ENCODE measurements at regions not wholly inside any gene's neighbourhood (a gene's known extent, or its start where the extent isn't known, plus 50 kb on each side); places are given as distances from the start of the nearest gene placed in this dataset.

GRCh38 chr15:35596285-35596684 lies 50.3 kb upstream of the DPH6 start:
- no peak for DNase-seq (ENCODE audit: low spot score)

- DNase-seq (ENCODE audit: low spot score), result no peak
Observed at GRCh38 chr15:35602836-35603235, 56.9 kb upstream of the DPH6 start.

DNA sequence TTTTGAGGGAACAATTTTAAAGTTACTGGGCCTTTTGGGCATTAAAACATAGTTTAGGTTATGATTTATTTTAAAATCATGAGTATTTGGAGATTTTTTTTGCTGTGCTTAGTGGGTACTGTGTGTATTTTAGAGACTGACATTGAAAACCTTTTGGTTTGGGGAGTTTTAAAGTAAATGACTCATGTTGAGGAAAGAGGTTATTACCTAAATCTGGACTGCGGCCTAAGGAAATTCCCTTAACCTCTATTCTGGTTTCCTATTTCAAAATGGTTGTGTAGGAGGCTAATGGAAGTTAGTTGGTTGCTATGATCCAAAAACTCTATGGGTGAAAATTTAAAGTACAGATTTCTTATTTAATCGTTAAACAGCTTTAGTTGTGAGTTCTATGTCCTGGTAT lies 57.3 kb upstream of the DPH6 start:
- DNase-seq (ENCODE audit: low spot score), result no peak

GRCh38 chr15:35603856-35604255 lies 57.9 kb upstream of the DPH6 start:
- no peak for DNase-seq (ENCODE audit: low spot score)

- no peak for DNase-seq (ENCODE audit: low spot score)
Observed at GRCh38 chr15:35605764-35606449, 59.9 kb upstream of the DPH6 start.

GRCh38 chr15:35606450-35606779 lies 60.5 kb upstream of the DPH6 start:
- no peak for DNase-seq (ENCODE audit: low spot score)

DNA sequence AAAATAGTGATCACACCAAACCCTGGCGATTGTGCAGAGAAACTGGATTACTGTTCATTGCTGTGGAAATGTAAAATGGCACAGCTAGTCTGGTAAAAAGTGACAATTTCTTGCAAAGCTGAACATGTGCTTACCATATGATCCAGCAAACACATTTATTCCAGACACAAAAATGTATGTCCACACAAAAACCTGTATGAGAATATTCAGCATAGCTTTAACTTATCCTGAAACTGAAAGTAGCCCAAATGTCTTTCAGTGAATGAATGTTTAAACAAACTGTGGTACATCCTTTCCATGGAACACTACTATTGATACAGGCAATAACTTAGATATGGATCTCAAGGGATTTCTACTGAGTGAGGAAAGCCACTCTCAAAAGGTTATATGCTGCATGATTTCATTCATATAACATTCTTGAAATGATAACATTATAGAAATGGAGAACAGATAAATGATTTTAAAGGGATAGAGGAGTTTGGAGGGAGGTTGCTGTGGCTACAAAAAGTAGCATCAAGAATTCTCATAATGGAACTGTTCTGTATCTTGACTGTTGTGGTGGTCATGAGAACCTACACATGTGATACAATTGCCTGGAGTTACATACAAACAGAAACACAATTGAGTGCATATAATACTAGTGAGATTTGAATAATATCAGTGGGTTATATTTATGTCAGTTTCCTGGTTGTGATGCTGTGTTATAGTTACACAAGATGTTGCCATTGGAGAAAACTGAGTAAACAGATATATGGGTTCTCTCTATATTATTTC lies 70.7 kb upstream of the DPH6 start:
- DNase-seq (ENCODE audit: low spot score), result no peak

- DNase-seq (ENCODE audit: low spot score), result no peak
Observed at GRCh38 chr15:35618260-35619188, 72.6 kb upstream of the DPH6 start.

DNA sequence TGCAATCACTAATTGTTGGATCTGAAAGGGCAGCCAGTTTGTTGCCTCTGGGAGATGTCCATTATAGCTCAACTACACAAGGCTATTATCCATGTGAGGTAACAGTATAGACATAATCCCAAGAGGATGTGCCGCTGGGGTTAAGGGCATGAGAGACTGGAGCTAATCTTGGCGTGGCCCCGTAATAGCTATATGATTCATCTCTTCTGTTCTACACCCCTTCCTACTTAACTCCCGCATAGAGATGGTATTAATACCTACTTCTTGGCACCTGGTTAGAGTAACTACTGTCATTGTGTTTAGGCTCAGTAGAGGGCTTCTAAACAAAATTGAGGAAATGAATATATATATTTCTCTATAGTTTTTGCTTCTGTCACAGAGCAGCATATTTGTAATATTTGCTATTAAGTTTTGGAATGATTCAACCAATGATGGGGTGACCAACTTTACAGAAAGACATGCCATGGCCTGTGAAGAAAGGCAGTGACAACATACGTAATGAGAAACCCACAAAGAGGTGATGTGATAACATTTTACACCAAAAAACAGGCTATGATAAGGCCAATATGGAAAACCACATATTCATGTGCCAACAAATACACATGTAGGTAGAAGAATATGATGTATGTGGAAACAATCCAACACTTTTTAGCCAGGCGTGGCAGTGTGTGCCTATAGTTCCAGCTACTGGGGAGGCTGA lies 76.8 kb upstream of the DPH6 start:
- no peak for DNase-seq (ENCODE audit: low spot score)

- no peak for DNase-seq (ENCODE audit: low spot score)
Observed at GRCh38 chr15:35624881-35625280, 78.9 kb upstream of the DPH6 start.

DNA sequence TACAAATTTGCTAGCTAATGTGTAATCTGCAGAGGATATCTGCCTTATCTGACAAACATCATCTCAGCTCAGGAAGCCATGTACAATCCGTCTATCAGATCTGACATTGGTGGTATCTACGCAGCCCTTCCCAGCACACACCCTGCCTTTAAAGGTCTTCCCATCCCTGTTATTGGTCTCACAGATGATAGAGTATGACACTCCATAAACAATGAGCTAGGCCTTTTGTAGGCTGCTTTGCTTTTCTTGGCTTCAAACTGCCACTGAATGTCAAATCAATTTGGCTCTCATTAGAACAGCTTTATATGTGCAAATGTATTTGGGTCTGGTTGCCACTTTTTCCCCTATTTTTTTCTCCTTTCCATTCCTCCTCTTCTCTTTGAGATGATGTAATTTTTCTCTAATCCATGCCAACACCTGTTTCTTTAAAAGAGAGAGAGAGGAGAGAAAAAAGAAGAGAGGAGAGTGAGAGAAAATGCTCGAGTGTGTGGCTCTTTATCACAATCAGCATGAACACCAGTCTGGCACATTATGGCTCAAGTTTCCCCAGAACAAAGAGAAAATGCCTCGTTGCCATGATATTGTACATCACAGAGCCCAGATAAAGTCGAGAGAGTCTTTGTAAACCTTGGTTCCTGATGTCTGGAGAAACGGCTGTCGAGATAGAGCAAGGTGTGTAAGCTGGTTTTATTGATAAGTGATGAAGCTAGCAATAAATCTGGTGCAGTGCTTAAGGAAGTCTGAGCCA lies 80.8 kb upstream of the DPH6 start:
- DNase-seq (ENCODE audit: low spot score), result no peak

- no peak for DNase-seq (ENCODE audit: low spot score)
Observed at GRCh38 chr15:35627696-35628095, 81.7 kb upstream of the DPH6 start.

GRCh38 chr15:35629766-35630165 lies 83.8 kb upstream of the DPH6 start:
- DNase-seq (ENCODE audit: low spot score), result no peak

- no peak for DNase-seq (ENCODE audit: low spot score)
Observed at GRCh38 chr15:35630532-35630931, 84.6 kb upstream of the DPH6 start.

DNA sequence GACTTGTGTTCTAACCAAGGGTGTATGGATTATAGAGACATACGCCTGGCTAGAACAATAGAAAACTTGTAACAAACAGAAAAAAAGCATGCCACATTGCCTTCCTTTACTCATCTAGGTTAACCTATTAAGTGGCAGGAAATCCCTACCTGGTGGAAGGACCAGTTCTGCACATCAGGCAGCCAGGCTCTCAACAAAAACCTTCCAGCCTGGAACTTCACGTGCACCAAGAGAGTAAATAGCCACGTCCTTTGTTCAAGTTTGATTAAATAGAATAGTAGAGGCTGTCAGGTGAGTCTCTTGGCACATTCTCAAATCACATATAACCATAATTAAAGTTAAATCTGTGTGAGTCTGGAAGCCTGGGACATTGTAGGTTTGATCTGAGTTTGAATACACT lies 85.0 kb upstream of the DPH6 start:
- no peak for DNase-seq (ENCODE audit: low spot score)

DNA sequence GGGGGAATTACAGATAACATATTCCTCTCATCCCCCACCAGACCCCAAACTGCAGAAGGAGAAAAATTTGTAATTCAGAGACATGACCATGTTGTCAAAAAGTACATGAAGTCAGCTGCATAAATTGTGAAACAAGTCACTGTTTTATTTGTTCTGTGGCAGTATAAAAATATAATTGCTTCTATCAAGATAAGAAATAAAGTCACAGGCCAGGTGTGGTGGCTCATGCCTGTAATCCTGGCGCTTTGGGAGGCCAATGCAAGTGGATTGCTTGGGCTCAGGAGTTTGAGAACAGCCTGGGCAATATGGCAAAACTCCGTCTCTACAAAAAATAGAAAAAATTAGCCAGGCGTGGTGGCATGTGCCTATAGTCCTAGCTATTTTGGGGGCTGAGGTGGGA lies 87.7 kb upstream of the DPH6 start:
- DNase-seq (ENCODE audit: low spot score), result no peak

GRCh38 chr15:35646790-35647189 lies 100.8 kb upstream of the DPH6 start:
- DNase-seq (ENCODE audit: low spot score), result no peak

GRCh38 chr15:35647303-35647702 lies 101.3 kb upstream of the DPH6 start:
- DNase-seq (ENCODE audit: low spot score), result no peak

GRCh38 chr15:35648941-35649340 lies 103.0 kb upstream of the DPH6 start:
- no peak for DNase-seq (ENCODE audit: low spot score)

- no peak for DNase-seq (ENCODE audit: low spot score)
Observed at GRCh38 chr15:35649575-35649974, 103.6 kb upstream of the DPH6 start.

GRCh38 chr15:35654332-35654731 lies 108.4 kb upstream of the DPH6 start:
- no peak for DNase-seq (ENCODE audit: low spot score)
